Activated B cell treated with CpG ODN at 0.5 μM for 24 hours (primary cell): ENCODE measurements at regions not wholly inside any gene's neighbourhood (a gene's known extent, or its start where the extent isn't known, plus 50 kb on each side); places are given as distances from the start of the nearest gene placed in this dataset.
A peak's percentile ranks its signal among the peaks of the same experiment; 100 is the strongest.

ENCODE experiments used
- ATAC-seq: fragments of 200-7000 bp; cut with Tn5 transposase; one replicate; pipeline ENCODE4 v1.10.0; 2021; ENCODE audit warnings: low read depth, mild to moderate bottlenecking, moderate library complexity
- CTCF ChIA-PET: fragments of 350-600 bp; sonication (Branson Sonifier 250); formaldehyde crosslinking; loops from one replicate; lab custom pipeline; 2021; ENCODE audit warnings: antibody characterized with exemption; lab: Charles Lee
- POLR2A ChIA-PET: fragments of 350-600 bp; sonication (Branson Sonifier 250); formaldehyde crosslinking; loops from one replicate; lab custom pipeline; 2021; ENCODE audit warnings: antibody characterized with exemption; lab: Charles Lee
- DNase-seq: peaks from one replicate; pipeline ENCODE4 v3.0.0; 2022
- H3K27ac Mint-ChIP-seq: one replicate; pipeline ENCODE4 v1.8.0; 2020; ENCODE audit warnings: mixed read lengths
- H3K27me3 Mint-ChIP-seq: one replicate; pipeline ENCODE4 v1.8.0; 2021; ENCODE audit warnings: mixed read lengths
- H3K36me3 Mint-ChIP-seq: one replicate; pipeline ENCODE4 v1.8.0; 2021; ENCODE audit warnings: low read depth, mixed read lengths
- H3K4me1 Mint-ChIP-seq: one replicate; pipeline ENCODE4 v1.8.0; 2021; ENCODE audit warnings: mixed read lengths
- H3K4me3 Mint-ChIP-seq: one replicate; pipeline ENCODE4 v1.8.0; 2020; ENCODE audit warnings: mild to moderate bottlenecking, mixed read lengths
- H3K9me3 Mint-ChIP-seq: one replicate; pipeline ENCODE4 v1.8.0; 2020; ENCODE audit warnings: mixed read lengths
- intact Hi-C: fragments of 100-400 bp; cut with micrococcal nuclease; formaldehyde crosslinking; loops from one replicate; pipeline ENCODE4 v1.15.1; 2024
- TF ChIP-seq, protein P1 (sequence below): fragments of 200-600 bp; IDR thresholded peaks from one replicate; pipeline ENCODE4 v1.8.0; 2022; ENCODE audit warnings: antibody characterized with exemption, mild to moderate bottlenecking

DNA sequence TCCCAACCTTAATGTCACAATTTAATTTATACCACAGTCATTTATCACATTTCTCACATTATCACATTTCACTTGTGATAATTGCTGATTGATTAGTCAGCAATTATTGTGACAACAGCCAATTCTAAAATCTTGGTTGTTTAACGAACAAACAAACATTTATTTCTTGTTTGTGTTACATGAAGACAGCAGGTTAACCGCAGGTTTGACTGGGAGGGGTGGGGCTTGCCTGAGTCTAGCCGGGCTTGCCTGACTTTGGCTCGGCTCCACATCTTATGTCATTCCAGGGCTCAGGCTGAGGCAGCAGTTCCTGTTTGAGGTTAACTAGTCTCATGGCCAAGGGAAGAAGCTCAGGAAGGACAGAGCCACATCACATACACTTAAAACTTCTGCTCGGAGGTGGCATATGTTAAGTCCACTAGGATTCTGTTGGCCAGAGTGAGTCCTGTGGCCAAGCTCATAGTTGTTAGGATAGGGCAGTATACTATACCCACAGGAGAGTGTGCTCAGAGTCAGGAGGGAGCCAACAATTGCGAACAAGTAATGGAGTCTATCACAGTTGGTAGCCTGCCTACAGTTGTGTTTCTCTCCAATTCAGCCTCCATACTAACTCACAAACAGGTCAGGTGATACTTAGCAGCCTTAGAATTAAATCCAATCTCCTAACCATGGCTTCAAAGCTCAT, 90.0 kb upstream of the IFNGR1 start:
- DNase-seq (no peak), ATAC-seq (no peak)
- ChIA-PET POLR2A (no interaction called here), CTCF (interaction anchor here (2.2 kb wide), 1 partner anchor 214 kb away, joined by 17 read pairs; no protein-coding TSS in a partner anchor)
- H3K4me3 Mint-ChIP-seq: no peak overlapping the region
- peak overlapping the region; percentile 72 for H3K27ac Mint-ChIP-seq
- TF ChIP-seq, protein P1, sequence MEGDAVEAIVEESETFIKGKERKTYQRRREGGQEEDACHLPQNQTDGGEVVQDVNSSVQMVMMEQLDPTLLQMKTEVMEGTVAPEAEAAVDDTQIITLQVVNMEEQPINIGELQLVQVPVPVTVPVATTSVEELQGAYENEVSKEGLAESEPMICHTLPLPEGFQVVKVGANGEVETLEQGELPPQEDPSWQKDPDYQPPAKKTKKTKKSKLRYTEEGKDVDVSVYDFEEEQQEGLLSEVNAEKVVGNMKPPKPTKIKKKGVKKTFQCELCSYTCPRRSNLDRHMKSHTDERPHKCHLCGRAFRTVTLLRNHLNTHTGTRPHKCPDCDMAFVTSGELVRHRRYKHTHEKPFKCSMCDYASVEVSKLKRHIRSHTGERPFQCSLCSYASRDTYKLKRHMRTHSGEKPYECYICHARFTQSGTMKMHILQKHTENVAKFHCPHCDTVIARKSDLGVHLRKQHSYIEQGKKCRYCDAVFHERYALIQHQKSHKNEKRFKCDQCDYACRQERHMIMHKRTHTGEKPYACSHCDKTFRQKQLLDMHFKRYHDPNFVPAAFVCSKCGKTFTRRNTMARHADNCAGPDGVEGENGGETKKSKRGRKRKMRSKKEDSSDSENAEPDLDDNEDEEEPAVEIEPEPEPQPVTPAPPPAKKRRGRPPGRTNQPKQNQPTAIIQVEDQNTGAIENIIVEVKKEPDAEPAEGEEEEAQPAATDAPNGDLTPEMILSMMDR: no peak
- H3K4me1 Mint-ChIP-seq: peaks cover 60% of the 10 kb centered on the region
- peaks cover 2% of the 10 kb centered on the region for H3K36me3 Mint-ChIP-seq
- peaks cover 6% of the 10 kb centered on the region for H3K9me3 Mint-ChIP-seq
- no peaks in the 10 kb centered on the region for H3K27me3 Mint-ChIP-seq
- intact Hi-C loops: no loop called here

DNA sequence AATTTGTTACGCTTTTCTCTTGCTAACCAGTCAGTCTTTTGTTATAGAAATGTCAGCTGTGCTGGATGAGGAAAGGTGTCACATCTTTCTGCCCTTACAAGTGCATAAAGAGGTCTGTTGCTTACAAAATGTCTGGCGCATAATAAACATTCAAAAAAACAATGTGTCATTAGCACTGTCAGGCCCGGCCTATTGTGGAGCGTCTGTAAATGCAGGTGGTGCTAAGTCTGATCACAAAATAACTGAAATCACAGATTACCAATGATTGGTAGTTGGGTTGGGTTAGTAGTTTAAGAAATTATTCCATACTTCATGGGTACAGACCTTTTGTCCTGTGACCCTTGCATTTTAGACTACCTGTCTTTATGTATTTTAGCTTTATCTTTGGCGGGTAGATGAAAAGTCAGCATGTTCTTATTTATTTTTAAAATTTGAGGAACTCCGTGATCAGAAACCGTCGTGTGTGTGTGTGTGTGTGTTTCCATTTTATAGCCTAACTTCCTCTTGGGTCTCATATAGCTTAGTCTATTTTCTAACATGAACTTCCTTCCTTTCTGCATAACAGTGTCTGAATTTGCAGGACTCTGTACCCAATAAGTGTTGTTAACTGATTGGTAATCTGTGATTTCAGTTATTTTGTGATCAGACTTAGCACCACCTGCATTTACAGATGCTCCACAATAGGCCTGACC, 88.1 kb upstream of the IFNGR1 start:
- ATAC-seq: peak; percentile 79
- Mint-ChIP-seq H3K27me3 (no peaks in the 10 kb centered on the region), H3K27ac (peak overlapping the region; percentile 77), H3K36me3 (peaks cover 2% of the 10 kb centered on the region), H3K4me3 (peak overlapping the region; percentile 62), H3K9me3 (peaks cover 10% of the 10 kb centered on the region), H3K4me1 (peaks cover 47% of the 10 kb centered on the region)
- CTCF ChIA-PET: interaction anchor here (1.5 to 2.2 kb wide), 2 partner anchors 36 to 212 kb away, joined by 5 to 17 read pairs; no protein-coding TSS in a partner anchor
- TF ChIP-seq, protein P1: no peak
- intact Hi-C loops: loop anchor here (1.0 to 2.0 kb wide), 2 partner anchors 89 to 620 kb away; partner anchors contain the start of gene IFNGR1
- POLR2A ChIA-PET: interaction anchor here (0.5 to 1.5 kb wide), 5 partner anchors 26 to 526 kb away, joined by 3 to 4 read pairs (median 3); no protein-coding TSS in a partner anchor
- no peak for DNase-seq

DNA sequence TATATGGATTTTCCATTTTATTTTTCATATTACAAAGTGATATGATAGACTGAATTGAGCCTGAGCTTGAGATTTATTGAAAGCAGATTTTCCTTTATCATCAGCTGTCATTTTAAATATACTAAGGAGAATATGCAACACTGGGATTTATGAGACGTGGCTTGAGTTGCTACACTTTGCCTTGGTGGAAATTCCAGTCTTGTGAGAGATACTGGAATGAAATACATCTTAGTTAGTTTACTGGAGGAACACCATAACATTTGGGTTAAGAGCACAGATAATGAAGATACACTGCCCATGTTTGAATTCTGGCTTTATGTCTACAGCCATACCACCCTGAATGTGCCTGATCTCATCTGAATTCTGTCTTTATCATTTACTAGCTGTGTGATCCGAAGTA, 86.5 kb upstream of the IFNGR1 start:
- Mint-ChIP-seq H3K36me3 (peaks cover 2% of the 10 kb centered on the region), H3K27ac (no peak overlapping the region), H3K4me3 (no peak overlapping the region), H3K27me3 (no peaks in the 10 kb centered on the region), H3K9me3 (peaks cover 10% of the 10 kb centered on the region), H3K4me1 (peaks cover 44% of the 10 kb centered on the region)
- ATAC-seq (no peak), DNase-seq (no peak)
- CTCF ChIA-PET: no interaction called here
- intact Hi-C loops: loop anchor here (2.0 kb wide), 1 partner anchor 87 kb away; the partner anchor contains the start of gene IFNGR1
- TF ChIP-seq, protein P1: no peak
- POLR2A ChIA-PET: no interaction called here

DNA sequence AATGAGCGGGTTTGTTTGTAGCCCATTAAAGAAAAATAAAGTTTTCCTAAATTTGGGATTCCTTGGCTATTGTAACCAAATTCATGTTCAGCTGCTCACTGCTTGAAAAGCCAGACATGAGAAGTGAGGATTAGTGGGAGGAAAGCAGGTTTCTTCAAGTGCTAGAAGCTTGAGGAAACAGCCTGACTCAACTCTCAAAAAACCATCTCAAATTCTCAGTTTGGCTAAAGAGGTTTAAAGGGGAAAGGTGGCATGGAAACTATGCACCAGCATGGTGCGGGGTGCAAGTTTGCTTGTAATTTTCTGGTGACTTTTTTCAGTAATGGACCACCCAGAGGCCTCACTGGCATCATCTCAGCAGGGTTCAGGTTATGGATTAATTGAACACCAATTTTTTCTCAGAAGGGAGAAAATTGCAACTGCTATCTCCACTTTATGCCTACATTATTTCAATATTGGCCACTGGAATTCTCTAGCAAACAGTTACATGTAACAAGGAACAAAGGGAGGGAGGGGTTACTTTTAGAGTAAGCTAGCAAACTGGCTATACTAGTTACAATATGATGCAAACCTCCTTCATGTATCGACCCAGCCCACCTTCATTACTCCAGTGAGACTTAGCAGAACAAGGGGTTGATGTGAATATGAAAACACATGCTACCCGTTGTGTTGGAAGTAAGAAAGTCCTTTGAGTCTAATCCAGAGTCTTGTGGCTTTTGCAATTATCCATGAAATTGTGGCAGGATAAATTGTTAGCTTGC, 85.0 kb upstream of the IFNGR1 start:
- TF ChIP-seq, protein P1: no peak
- POLR2A ChIA-PET: no interaction called here
- H3K27ac Mint-ChIP-seq: no peak overlapping the region

More for the DNA sequence above, 85.0 kb upstream of the IFNGR1 start:
- no peak for DNase-seq
- peaks cover 10% of the 10 kb centered on the region for H3K9me3 Mint-ChIP-seq
- H3K4me1 Mint-ChIP-seq: peaks cover 31% of the 10 kb centered on the region
- no peaks in the 10 kb centered on the region for H3K27me3 Mint-ChIP-seq
- H3K4me3 Mint-ChIP-seq: no peak overlapping the region
- intact Hi-C loops: no loop called here
- H3K36me3 Mint-ChIP-seq: peaks cover 2% of the 10 kb centered on the region
- no peak for ATAC-seq
- CTCF ChIA-PET: interaction anchor here (1.1 kb wide), 1 partner anchor 32 kb away, joined by 3 read pairs; no protein-coding TSS in a partner anchor
